NCI-H82 (cell line): ENCODE measurements at regions not wholly inside any gene's neighbourhood (a gene's known extent, or its start where the extent isn't known, plus 50 kb on each side); places are given as distances from the start of the nearest gene placed in this dataset.
"Not testable (repeated sequence)": the region's sequence is repeated elsewhere in the genome, so short reads cannot be mapped to it uniquely, and the experiment has no call there.

Experiments used
- DNase-seq: peaks from one replicate; lab custom pipeline; 2025; lab: John Stamatoyannopoulos, UW

DNA sequence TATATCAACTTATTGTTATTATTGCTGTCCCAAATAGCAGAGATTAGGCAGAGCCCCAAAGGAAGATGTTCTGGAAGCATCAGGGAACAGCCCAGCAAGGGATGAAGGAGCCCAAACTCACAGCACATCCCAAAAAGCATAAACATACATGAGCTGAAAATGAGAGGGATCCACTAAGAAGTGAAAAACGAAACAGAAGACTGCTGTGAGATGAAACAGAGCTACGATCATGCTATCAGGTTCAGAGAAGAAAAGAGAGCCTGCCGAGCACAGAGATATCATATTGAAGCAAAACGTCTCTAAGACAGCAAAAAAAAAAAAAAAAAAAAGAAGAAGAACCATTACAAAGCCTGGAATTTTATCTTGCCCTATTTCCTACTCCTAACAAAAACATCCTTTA lies 127.3 kb downstream of the ZNF608 start:
- no peak for DNase-seq

- no peak for DNase-seq
Measured at GRCh38 chr5:124617787-124618186, 128.7 kb downstream of the ZNF608 start.

DNA sequence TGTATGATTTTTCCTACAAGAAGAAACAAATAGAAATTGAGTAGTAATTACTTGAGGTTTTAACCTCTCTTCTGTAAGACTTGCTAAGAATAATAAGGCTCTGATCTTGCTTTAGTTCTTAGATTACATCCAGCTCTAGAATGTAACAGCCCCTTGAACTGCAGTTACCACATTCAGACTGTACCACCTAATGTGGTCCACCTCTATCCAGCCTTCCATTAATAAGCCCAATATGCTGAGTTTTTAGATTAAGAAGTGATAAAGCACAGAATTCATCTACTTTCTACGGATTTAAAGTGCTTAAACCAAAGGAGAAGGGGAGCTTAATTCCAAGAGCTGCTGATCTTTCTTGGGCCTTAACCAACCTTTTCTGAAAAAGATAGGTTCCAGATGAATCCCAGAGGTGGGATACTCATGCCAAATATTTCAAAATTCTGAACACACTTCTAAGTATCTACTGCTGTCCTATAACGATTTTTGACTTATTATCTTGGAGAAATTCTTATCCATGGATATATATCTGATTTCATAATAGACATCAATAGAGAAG lies 131.5 kb downstream of the ZNF608 start:
- DNase-seq: no peak

- DNase-seq: no peak
Measured at GRCh38 chr5:124614105-124614504, 132.3 kb downstream of the ZNF608 start.

DNA sequence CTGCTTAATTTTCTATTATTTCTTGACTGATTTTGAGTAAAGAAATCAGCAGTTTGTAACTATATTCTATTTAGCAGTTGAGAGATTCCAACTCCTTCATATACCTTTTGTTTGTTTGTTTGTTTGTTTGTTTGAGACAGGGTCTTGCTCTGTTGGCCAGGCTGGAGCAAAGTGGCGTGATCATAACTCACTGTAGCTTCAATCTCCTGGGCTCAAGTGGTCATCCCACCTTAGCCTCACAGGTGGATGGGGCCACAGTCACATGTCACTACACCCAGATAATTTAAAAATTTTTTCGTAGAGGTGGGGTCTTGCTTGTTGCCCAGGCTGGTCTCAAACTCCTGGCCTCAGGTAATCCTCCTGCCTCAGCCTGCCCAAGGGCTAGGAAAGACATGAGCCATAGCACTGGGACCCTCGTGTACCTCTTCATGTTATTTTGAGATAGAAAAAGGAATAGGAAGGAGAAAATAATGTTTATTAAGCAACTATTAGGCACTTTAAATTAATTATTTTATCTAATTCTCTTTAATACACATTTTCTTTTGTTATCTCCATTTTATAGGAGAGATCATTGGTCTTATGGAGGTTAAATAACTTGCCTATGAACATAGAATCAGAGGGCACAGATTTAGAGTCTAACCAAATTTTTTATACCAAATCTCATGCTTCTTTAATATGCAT lies 133.0 kb downstream of the ZNF608 start:
- DNase-seq: no peak

DNA sequence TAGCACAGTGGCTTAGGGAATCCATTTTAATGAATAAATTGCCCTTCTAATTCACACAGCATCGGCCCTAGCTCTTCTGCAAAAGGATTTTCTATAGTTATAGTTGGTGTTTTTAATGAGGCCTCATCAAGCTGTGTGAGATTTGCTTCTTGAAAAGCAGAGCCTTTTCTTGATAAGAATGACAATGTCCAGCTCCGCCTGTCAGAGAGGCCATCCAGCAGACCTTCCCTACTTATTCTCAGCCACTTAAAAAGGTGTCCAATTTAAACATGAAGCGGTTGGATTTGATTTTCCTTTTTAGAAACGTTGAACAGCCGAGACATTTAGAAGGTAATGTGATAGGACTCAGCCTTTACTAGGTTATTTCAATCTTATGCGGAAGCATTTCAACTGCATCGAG lies 134.4 kb downstream of the ZNF608 start:
- no peak for DNase-seq

- not testable (repeated sequence) for DNase-seq
Measured at GRCh38 chr5:124611262-124611661, 135.2 kb downstream of the ZNF608 start.

GRCh38 chr5:124609685-124610084 lies 136.8 kb downstream of the ZNF608 start:
- DNase-seq: not testable (repeated sequence)

DNA sequence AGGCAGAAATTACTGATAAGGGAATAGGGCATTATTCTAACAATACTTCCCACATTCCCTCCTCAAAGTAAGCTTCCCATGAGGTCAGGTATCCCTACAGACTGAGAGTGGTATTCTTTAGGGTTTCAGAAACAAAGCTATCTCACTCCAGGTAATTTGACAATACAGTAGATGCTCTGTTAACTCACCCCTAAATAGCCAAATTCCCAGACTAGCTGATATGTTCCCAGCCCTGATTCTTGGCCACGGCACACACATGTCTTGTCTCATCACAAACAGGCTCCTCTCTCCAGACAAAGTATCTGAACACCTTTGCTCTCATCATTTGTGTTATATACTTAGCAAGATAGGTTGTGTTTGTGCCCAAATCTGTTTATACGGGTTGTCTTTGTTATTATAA lies 139.9 kb downstream of the ZNF608 start:
- DNase-seq: no peak

GRCh38 chr5:124606093-124606492 lies 140.3 kb downstream of the ZNF608 start:
- DNase-seq: no peak

- no peak for DNase-seq
Measured at GRCh38 chr5:124605541-124605940, 140.9 kb downstream of the ZNF608 start.

GRCh38 chr5:124604419-124604818 lies 142.0 kb downstream of the ZNF608 start:
- peak; percentile 5 for DNase-seq

- DNase-seq: peak; percentile 86
Measured at GRCh38 chr5:124602925-124603650, 143.4 kb downstream of the ZNF608 start.

- DNase-seq: peak; percentile 53
Measured at GRCh38 chr5:124599028-124599973, 147.1 kb downstream of the ZNF608 start.

DNA sequence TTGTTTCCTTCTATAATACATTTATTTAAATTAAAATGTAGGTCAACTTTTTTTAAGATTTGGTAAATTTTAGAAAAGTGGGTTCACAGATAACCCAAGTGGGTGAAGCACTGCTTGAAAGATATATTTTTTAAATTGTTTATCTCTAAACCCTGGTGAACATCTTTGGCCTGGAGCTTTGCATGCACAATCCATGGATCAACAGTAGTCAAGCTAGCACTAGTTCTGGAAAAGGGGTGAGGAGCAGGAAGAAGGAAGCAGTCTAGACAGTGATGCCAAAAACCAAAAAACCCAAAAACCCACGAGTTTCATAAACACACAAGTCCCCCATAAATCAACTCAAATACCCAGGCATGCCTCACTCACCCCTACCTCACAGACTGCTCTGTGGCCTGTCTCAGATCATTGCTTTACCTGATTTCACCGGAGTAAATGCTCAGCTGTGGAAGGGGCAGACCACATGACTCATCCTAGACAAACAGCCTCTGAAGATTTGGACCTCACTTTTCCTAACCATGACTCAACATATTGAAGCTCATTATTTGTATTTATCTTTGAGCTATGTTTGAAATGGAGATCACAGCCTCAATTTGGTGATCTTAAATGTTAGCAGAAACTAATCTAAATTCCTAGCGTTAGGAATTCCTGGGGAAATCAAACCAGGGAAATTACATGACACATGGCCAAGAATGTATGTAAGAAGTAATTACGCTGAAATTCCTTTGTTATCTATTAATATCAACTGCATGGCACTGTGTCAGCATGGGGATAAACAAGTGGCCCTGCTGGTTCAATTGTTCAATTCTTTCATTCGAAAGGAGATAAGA lies 149.6 kb downstream of the ZNF608 start:
- peak; percentile 3 for DNase-seq

DNA sequence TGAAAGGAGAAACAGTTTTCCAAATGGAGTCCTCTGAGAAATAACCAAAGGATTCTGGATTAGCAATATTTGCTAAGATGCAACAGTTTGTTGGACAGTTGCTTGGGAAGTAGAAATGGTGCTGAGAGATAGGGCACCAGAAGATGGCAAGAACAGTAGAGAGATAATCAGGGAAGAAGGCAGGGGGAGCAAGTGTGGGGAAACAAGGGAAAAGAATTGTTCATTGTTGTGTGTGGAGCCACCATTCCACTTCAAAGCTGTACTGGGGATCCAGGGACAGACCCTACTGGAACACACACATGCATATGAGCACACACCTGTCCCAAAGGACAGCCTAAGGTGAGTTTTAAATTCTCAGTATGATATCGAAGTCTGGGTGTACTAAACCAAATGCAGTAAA lies 152.5 kb downstream of the ZNF608 start:
- DNase-seq: no peak

- DNase-seq: no peak
Measured at GRCh38 chr5:124592891-124593290, 153.5 kb downstream of the ZNF608 start.

DNA sequence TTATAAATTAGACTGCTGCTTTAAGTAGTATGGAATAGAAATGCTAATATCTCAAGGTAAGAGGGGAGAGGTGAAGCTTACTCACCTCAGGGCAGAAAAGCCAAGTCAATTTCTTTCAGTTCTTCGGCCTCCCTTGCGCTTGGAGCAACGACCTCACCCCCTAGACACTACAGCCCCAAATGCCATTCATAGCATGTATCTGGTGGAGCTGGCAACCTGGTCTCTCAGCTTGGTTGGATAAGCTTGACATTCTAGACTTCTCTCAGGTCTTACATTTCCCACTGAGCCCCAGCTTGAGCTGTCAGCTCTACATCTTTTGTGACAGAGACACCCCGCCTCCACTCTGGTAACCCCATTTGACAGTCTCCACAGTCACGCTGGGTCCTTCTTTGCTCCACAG lies 154.9 kb downstream of the ZNF608 start:
- no peak for DNase-seq

DNA sequence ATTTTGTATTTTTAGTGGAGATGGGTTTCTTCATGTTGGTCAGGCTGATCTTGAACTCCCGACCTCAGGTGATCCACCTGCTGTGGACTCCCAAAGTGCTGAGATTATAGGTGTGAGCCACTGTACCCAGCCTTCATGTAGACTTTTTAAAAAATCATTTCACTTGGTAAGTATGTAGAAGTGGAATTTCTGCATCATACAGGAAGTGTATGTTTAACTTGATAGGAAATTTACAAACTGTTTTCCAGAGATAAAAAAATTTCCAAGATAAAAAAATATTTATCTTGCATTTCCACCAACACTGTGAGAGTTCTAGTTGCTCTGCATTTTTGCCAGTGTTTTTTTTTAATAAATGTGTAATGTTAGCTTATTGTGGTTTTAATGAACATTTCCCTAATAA lies 155.8 kb downstream of the ZNF608 start:
- no peak for DNase-seq

DNA sequence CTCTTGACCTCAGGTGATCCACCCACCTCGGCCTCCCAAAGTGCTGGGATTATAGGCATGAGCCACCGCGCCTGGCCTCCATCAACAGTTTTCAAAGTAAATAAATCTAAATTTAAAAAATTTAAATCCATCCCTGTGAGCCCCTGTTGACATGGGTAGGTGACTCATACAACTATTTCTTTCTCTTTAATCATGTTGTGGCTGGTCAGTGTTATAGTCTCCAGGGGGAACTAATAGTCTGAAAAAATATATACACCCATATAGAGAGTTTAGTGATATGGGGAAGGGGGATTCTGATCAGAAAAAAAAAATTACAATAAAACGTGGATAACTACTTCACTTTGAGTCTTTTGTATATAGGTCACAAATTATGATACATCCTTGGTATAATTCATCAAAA lies 159.2 kb downstream of the ZNF608 start:
- no peak for DNase-seq

- no peak for DNase-seq
Measured at GRCh38 chr5:124584991-124585715, 161.3 kb downstream of the ZNF608 start.
